ENCODE measurements at regions not wholly inside any gene's neighbourhood (a gene's known extent, or its start where the extent isn't known, plus 50 kb on each side); places are given as distances from the start of the nearest gene placed in this dataset.

GRCh38 chr2:7988440-7988839, 693.4 kb upstream of the ID2 start:
- Histone ChIP-seq H3K27ac (no peak overlapping the region), H3K4me3 (ENCODE audit: low read depth in 1 of 2, low read length in 1 of 2) (no peak overlapping the region), H3K9me3 (no peaks in the 10 kb centered on the region), H3K27me3 (no peaks in the 10 kb centered on the region), H3K36me3 (no peaks in the 10 kb centered on the region), H3K4me1 (ENCODE audit: control insufficient read depth in 1 of 2, insufficient read depth in 1 of 2, low read depth in 1 of 2, low read length in 1 of 2) (no peaks in the 10 kb centered on the region)
- TF ChIP-seq CTCF (IDR thresholded peaks at IDR 0.05): no peak

GRCh38 chr2:7989823-7990222, 692.0 kb upstream of the ID2 start:
- TF ChIP-seq CTCF (IDR thresholded peaks at IDR 0.05): no peak
- no peak overlapping the region for H3K27ac ChIP-seq

GRCh38 chr2:7992612-7993602, 688.9 kb upstream of the ID2 start:
- Histone ChIP-seq H3K4me1 (ENCODE audit: control insufficient read depth in 1 of 2, insufficient read depth in 1 of 2, low read depth in 1 of 2, low read length in 1 of 2) (no peaks in the 10 kb centered on the region), H3K9me3 (no peaks in the 10 kb centered on the region), H3K36me3 (no peaks in the 10 kb centered on the region), H3K27ac (no peak overlapping the region), H3K27me3 (no peaks in the 10 kb centered on the region), H3K4me3 (ENCODE audit: low read depth in 1 of 2, low read length in 1 of 2) (no peak overlapping the region)
- TF ChIP-seq CTCF (IDR thresholded peaks at IDR 0.05): no peak

More at GRCh38 chr2:7989823-7990222, 692.0 kb upstream of the ID2 start:
- H3K9me3 ChIP-seq: no peaks in the 10 kb centered on the region
- H3K4me1 ChIP-seq (ENCODE audit: control insufficient read depth in 1 of 2, insufficient read depth in 1 of 2, low read depth in 1 of 2, low read length in 1 of 2): no peaks in the 10 kb centered on the region
- H3K27me3 ChIP-seq: no peaks in the 10 kb centered on the region
- no peaks in the 10 kb centered on the region for H3K36me3 ChIP-seq
- H3K4me3 ChIP-seq (ENCODE audit: low read depth in 1 of 2, low read length in 1 of 2): no peak overlapping the region

GRCh38 chr2:7994397-7994951, 687.4 kb upstream of the ID2 start:
- no peak for TF ChIP-seq CTCF (IDR thresholded peaks at IDR 0.05)
- H3K27me3 ChIP-seq: no peaks in the 10 kb centered on the region
- H3K4me3 ChIP-seq (ENCODE audit: low read depth in 1 of 2, low read length in 1 of 2): no peak overlapping the region
- no peaks in the 10 kb centered on the region for H3K4me1 ChIP-seq (ENCODE audit: control insufficient read depth in 1 of 2, insufficient read depth in 1 of 2, low read depth in 1 of 2, low read length in 1 of 2)
- H3K36me3 ChIP-seq: no peaks in the 10 kb centered on the region
- no peak overlapping the region for H3K27ac ChIP-seq
- H3K9me3 ChIP-seq: no peaks in the 10 kb centered on the region

GRCh38 chr2:7997279-7997678, 684.6 kb upstream of the ID2 start:
- no peaks in the 10 kb centered on the region for H3K36me3 ChIP-seq
- no peaks in the 10 kb centered on the region for H3K27me3 ChIP-seq
- no peak for TF ChIP-seq CTCF (IDR thresholded peaks at IDR 0.05)
- no peak overlapping the region for H3K4me3 ChIP-seq (ENCODE audit: low read depth in 1 of 2, low read length in 1 of 2)
- H3K9me3 ChIP-seq: no peaks in the 10 kb centered on the region
- H3K27ac ChIP-seq: no peak overlapping the region
- H3K4me1 ChIP-seq (ENCODE audit: control insufficient read depth in 1 of 2, insufficient read depth in 1 of 2, low read depth in 1 of 2, low read length in 1 of 2): no peaks in the 10 kb centered on the region
